H1 (cell line): ENCODE measurements at regions not wholly inside any gene's neighbourhood (a gene's known extent, or its start where the extent isn't known, plus 50 kb on each side); places are given as distances from the start of the nearest gene placed in this dataset.

ENCODE experiments used
- CBX8 ChIP-seq: fragments of 300-800, 300-1000 bp; sonication (generic); IDR thresholded peaks from 2 replicates; pipeline ENCODE4 v1.7.1; 2016; ENCODE audit warnings: low read depth, low read length, borderline replicate concordance
- NANOG ChIP-seq: IDR thresholded peaks from 2 replicates; pipeline ENCODE4 v1.6.1; 2011; ENCODE audit warnings: low read length, low read depth, mild to moderate bottlenecking, inconsistent platforms; ENCODE audit not compliant: insufficient read depth, poor library complexity, severe bottlenecking
- TAF1 ChIP-seq: IDR thresholded peaks from 2 replicates; pipeline ENCODE4 v1.6.1; 2011; ENCODE audit warnings: mild to moderate bottlenecking, low read depth, low read length
- TF ChIP-seq, protein P1 (sequence below): IDR thresholded peaks from 2 replicates; pipeline ENCODE4 v1.6.1; 2012; ENCODE audit warnings: inconsistent platforms

GRCh38 chr3:158908187-158908734 lies 106.4 kb downstream of the MFSD1 start (continued):
- no peak for TF ChIP-seq NANOG
- TF ChIP-seq, protein P1, sequence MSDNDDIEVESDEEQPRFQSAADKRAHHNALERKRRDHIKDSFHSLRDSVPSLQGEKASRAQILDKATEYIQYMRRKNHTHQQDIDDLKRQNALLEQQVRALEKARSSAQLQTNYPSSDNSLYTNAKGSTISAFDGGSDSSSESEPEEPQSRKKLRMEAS: no peak
- TF ChIP-seq CBX8: no peak
- no peak for TF ChIP-seq TAF1
